PFSK-1 (cell line): ENCODE measurements at regions not wholly inside any gene's neighbourhood (a gene's known extent, or its start where the extent isn't known, plus 50 kb on each side); places are given as distances from the start of the nearest gene placed in this dataset.

Experiments
- POLR2AphosphoS5 ChIP-seq: IDR thresholded peaks from 2 replicates; pipeline ENCODE4 v1.6.1; 2012; ENCODE audit warnings: low read depth, mild to moderate bottlenecking, control low read depth, low read length, moderate library complexity
- REST ChIP-seq, 2 experiments: IDR thresholded peaks; 2 replicates each; pipeline versions ENCODE4 v1.6.1 to v1.8.0; 2011 to 2012; ENCODE audit warnings: low read depth in 2 of 2, low read length in 2 of 2, control low read depth in 1 of 2, inconsistent platforms in 1 of 2, mild to moderate bottlenecking in 1 of 2, moderate library complexity in 1 of 2; ENCODE audit not compliant: insufficient read depth in 1 of 2
- TAF1 ChIP-seq: IDR thresholded peaks from 2 replicates; pipeline ENCODE4 v1.6.1; 2012; ENCODE audit warnings: low read length, control low read depth, borderline replicate concordance; ENCODE audit not compliant: insufficient read depth

DNA sequence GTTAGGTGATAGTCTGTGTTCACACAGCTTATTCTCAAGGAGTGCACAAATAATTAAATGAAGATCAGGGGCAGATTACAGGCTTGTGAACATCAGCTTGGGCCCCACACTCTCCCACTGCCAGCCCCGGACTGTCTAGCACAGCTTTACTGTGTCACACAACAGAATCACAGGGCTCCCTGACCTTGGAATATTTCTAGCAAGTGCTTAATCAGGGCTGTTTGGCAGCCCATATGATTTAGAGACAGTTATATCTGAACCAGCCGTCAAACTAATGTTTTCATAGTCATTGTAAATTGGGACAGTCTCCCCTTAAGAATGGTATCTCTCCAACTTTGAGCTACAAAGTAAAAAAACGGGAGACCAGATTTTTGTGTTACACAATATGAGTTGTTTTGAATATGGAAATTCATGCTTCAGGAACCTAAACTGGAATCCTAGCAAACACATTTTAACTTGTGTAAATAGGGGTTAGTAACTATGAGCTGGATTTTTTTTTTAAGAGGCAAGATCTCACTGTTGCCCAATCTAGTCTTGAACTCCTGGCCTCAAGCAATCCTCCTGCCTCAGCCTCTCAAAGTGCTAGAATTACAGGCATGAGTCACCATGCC is 517.6 kb downstream of the BNC2 start:
- TF ChIP-seq REST (IDR thresholded peaks at IDR 0.05; ENCODE audit: insufficient read depth in 1 of 2, low read depth in 2 of 2, low read length in 2 of 2) (no peak), POLR2AphosphoS5 (no peak), TAF1 (no peak)
